HUDEP-2 (cell line): ENCODE measurements at regions not wholly inside any gene's neighbourhood (a gene's known extent, or its start where the extent isn't known, plus 50 kb on each side); places are given as distances from the start of the nearest gene placed in this dataset.
A peak's percentile ranks its signal among the peaks of the same experiment; 100 is the strongest.

Experiments used
- DNase-seq, 76 experiments: peaks; one replicate each; lab custom pipeline; 2025; ENCODE audit not compliant: unreplicated experiment in 76 of 76; lab: John Stamatoyannopoulos, UW

- peak in 6 of 76 experiments; percentile 5 to 37 (median 8) for DNase-seq
Measured at GRCh38 chr6:9540534-9541126, 874.2 kb downstream of the TFAP2A start.

DNA sequence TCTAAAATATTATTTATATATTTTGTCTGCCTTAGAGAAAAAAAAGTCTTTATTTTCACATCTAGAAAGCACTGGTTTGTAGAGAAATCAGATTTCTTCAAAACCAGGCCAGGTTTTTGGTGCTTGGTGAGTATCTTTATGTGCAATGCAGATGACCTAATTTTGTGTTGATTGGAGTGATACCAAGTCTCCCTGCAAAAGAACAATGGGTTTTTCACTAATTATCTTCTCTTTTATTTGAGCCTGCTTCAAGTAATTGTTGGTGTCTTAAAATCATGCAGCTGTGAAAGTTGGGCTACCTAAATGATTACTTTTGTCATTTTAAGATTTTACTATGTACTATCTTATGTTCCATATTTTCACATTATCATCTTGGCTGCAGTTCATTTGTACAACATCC, 874.7 kb downstream of the TFAP2A start:
- no peak for DNase-seq

- DNase-seq: no peak
Measured at GRCh38 chr6:9539231-9539755, 875.6 kb downstream of the TFAP2A start.

GRCh38 chr6:9537381-9537780, 877.5 kb downstream of the TFAP2A start:
- DNase-seq: no peak

DNA sequence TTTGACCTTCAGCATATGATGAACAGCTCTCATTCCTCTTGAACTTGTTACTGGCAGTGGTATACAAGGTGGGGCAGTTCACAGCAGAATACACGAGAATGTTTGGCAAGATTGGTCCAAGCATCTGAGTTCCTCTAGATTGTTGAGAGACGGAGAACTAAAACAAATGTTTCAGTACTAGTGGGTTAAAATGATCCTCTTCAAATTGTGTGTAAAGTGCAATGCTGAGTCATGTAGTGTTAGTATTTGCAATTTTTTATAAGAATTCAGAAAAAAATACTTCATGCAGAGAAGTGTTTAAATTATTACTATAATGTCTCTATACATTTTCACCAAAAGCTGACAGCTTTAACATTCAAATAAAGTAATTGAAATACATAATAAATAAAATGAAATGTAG, 879.8 kb downstream of the TFAP2A start:
- DNase-seq: no peak

GRCh38 chr6:9532621-9533557, 882.0 kb downstream of the TFAP2A start:
- no peak for DNase-seq

GRCh38 chr6:9527679-9528286, 887.1 kb downstream of the TFAP2A start:
- no peak for DNase-seq

- DNase-seq: no peak
Measured at GRCh38 chr6:9523462-9523861, 891.4 kb downstream of the TFAP2A start.

GRCh38 chr6:9522101-9522500, 892.8 kb downstream of the TFAP2A start:
- no peak for DNase-seq

GRCh38 chr6:9521152-9521530, 893.7 kb downstream of the TFAP2A start:
- no peak for DNase-seq

DNA sequence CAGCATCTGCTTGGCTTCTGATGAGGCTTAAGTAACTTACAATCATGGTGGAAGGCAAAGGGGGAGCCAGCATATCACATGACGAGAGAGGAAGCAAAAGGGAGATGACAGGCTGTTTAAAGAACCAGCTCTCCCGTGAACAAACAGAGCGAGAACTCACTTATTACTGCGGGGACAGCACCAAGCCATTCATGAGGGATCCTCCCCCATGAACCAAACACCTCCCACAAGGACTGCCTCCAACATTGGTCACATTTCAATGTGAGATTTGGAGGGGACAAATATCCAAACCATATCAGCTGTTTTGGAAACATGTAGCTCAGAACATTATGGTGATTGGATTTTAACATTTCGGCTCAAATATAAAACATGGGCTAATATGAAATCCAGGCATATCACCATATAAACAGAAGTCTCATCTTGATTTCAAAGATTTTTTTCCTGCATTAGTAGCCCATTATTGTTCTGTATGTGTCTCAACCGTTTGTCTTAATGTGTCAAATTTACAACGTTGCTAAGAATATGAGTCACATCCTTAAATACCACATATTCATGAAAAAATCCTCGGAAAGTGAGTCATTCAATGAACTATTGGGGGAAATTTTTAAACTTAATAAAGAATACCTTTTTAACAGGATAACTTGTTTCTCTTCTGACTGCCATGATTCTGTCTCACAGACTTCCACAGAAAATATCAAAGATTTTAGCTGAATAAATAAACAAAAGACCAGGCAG, 894.3 kb downstream of the TFAP2A start:
- DNase-seq: no peak

- DNase-seq: no peak
Measured at GRCh38 chr6:9518431-9518830, 896.4 kb downstream of the TFAP2A start.

DNA sequence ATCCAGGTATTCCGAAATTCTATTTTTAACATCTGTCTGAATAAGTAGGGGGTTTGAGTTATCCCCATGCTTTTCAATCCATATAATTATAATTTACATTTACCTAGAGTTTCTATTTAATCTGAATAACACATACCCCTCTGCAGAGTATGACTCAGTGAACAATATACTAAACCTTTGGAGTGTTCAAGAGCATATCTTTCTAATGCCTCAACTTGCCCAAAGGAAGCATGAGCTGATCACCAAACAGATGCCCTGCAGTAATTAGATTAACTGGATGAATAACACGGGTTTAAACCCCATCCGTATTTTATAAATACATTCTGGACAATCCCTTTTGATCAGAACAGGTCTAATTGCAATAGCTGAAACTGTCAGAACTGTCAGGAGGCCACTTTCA, 897.1 kb downstream of the TFAP2A start:
- no peak for DNase-seq

DNA sequence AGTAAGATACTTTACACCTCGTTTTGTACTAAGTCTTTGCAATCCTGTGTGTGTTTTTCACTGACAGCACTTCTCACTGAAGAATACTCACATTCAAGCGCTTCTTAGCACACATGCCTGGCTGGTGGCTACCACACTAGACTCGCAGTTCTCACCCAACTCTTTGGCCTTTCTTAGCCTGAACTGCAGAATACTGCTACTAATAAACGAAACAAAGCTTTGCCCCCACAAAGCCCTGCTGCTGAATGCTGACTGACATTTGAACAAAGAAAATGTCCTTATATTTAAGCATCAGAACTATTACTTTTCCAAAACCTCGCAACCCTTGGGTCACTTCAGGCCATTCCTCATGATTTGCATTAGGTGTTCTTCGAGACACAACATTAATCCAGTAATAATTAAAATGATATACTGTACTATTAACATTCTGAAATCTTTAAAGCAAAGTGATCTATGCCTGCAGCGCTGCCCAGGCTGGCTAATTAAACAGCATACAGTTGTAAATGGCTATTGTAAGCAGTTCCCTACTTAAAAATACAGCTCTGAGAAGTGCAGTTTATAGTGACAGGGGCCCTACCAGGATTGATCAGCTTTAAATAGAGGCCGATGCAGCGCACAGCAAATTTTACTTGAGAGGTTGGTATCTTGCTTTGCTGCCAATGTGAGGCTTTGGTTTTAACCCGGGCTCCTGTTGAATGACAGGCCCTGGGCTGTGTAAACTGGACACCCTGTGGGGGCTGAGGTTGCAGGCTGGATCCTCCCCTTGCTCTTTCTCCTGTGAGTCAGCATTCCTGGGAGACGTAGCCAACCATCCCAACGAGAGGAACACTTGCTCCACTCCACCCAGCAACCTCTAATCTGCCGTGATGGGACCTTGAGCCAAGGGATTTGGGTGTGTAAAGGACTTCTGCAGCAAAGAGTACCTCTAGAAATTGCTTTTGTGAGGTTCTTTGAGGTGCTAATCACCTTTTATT, 899.0 kb downstream of the TFAP2A start:
- DNase-seq: no peak

DNA sequence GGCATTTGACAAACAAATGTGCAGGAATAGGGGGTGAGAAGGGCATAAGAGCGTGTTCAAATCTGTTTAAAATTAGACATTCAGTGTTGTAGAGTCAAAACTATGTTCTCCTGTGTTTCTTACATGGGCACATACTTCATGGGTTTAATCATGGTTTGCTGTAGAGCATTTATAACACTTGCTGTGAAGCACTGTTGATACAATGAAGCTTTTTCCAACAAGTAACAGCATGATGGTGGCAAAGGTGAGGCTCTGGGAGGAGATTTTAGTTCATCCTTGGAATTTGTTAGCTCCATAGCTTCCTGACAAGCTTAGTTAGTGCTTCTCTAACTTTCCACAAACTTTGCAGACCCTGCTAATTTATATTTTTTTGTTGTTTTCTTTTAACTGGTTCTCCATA, 900.7 kb downstream of the TFAP2A start:
- no peak for DNase-seq

DNA sequence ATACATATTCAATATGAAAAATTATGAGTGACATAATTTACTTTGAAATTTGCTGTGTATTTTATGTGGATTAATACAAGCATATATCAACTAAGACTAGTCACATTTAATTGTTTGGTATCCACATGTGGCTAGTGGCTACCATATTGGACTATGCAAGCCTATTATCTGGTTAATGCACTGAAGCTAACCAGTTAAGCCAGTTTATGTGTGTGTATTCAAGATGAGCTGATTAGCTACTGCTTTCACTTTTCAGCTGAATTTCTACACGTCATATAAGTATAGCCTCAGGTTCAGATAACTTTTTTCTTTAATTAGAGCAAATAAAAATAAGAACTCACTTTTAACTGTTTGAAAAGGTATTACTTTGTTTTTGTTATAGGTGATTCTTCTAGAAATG, 903.7 kb downstream of the TFAP2A start:
- no peak for DNase-seq

GRCh38 chr6:9507136-9507895, 907.6 kb downstream of the TFAP2A start:
- no peak for DNase-seq

- DNase-seq: no peak
Measured at GRCh38 chr6:9504191-9504590, 910.7 kb downstream of the TFAP2A start.
